HG02970 (cell line): ENCODE measurements at regions not wholly inside any gene's neighbourhood (a gene's known extent, or its start where the extent isn't known, plus 50 kb on each side); places are given as distances from the start of the nearest gene placed in this dataset.
"Not testable (repeated sequence)": the region's sequence is repeated elsewhere in the genome, so short reads cannot be mapped to it uniquely, and the experiment has no call there.

Experiments used
- ATAC-seq: cut with Tn5 transposase; IDR thresholded peaks from one replicate; pipeline ENCODE4 v1.9.1; 2021; ENCODE audit warnings: mild to moderate bottlenecking, moderate library complexity, moderate number of reproducible peaks; ENCODE audit not compliant: unreplicated experiment, low FRiP score

- ATAC-seq, result no peak
These were observed 332.4 kb upstream of the MYT1L start for GRCh38 chr2:2663401-2664036.

GRCh38 chr2:2662847-2663356 is 331.8 kb upstream of the MYT1L start:
- ATAC-seq, result no peak

- ATAC-seq, result no peak
These were observed 331.2 kb upstream of the MYT1L start for GRCh38 chr2:2662037-2662846.

- no peak for ATAC-seq
These were observed 329.8 kb upstream of the MYT1L start for GRCh38 chr2:2660789-2661355.

GRCh38 chr2:2657121-2657962 is 326.3 kb upstream of the MYT1L start:
- ATAC-seq, result no peak

- ATAC-seq, result no peak
These were observed 325.3 kb upstream of the MYT1L start for GRCh38 chr2:2656115-2657011.

GRCh38 chr2:2655453-2656114 is 324.5 kb upstream of the MYT1L start:
- no peak for ATAC-seq

GRCh38 chr2:2653231-2653630 is 322.2 kb upstream of the MYT1L start:
- no peak for ATAC-seq

- no peak for ATAC-seq
These were observed 319.7 kb upstream of the MYT1L start for GRCh38 chr2:2650608-2651375.

- ATAC-seq, result no peak
These were observed 318.3 kb upstream of the MYT1L start for GRCh38 chr2:2649109-2650072.

GRCh38 chr2:2648094-2648493 is 317.0 kb upstream of the MYT1L start:
- no peak for ATAC-seq

- ATAC-seq, result no peak
These were observed 316.1 kb upstream of the MYT1L start for GRCh38 chr2:2647141-2647541.

- no peak for ATAC-seq
These were observed 315.5 kb upstream of the MYT1L start for GRCh38 chr2:2646433-2647051.

- no peak for ATAC-seq
These were observed 314.2 kb upstream of the MYT1L start for GRCh38 chr2:2645162-2645855.

- not testable (repeated sequence) for ATAC-seq
These were observed 313.7 kb upstream of the MYT1L start for GRCh38 chr2:2644751-2645150.

GRCh38 chr2:2644040-2644439 is 313.0 kb upstream of the MYT1L start:
- ATAC-seq, result no peak
